ENCODE measurements at regions not wholly inside any gene's neighbourhood (a gene's known extent, or its start where the extent isn't known, plus 50 kb on each side); places are given as distances from the start of the nearest gene placed in this dataset.

DNA sequence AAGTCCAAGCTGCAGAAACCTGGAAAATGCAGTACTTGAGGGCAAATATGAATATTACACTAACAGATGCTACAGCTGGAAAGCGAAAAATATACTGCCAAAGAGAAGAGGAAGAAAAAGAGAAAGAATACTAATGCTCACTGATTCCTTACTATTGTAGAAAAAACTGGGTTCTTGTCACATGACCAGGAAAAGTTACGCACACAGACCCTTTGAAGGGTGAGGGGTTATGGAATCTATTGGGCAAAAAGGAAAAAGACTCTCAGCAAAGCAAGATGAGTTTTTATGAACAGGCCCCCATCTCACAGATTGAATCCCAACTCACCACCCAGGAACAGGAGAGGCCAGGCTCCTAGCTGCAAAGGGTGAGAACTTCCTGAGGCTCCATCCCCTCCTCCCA lies 228.1 kb upstream of the KLF14 start:
- TF ChIP-seq, protein P1, sequence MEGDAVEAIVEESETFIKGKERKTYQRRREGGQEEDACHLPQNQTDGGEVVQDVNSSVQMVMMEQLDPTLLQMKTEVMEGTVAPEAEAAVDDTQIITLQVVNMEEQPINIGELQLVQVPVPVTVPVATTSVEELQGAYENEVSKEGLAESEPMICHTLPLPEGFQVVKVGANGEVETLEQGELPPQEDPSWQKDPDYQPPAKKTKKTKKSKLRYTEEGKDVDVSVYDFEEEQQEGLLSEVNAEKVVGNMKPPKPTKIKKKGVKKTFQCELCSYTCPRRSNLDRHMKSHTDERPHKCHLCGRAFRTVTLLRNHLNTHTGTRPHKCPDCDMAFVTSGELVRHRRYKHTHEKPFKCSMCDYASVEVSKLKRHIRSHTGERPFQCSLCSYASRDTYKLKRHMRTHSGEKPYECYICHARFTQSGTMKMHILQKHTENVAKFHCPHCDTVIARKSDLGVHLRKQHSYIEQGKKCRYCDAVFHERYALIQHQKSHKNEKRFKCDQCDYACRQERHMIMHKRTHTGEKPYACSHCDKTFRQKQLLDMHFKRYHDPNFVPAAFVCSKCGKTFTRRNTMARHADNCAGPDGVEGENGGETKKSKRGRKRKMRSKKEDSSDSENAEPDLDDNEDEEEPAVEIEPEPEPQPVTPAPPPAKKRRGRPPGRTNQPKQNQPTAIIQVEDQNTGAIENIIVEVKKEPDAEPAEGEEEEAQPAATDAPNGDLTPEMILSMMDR (optimal IDR thresholded peaks at IDR 0.05 in 1 of 3, IDR thresholded peaks at IDR 0.05 in 1 of 3, conservative IDR thresholded peaks at IDR 0.05 in 1 of 3; ENCODE audit: extremely low read depth in 1 of 3, insufficient read depth in 2 of 3, low read length in 3 of 3) = no peak
- no peak for TF ChIP-seq EZH2 (IDR thresholded peaks at IDR 0.05; ENCODE audit: low read length)

Measured in keratinocyte (primary cell).